ENCODE measurements at regions not wholly inside any gene's neighbourhood (a gene's known extent, or its start where the extent isn't known, plus 50 kb on each side); places are given as distances from the start of the nearest gene placed in this dataset.

- TF ChIP-seq CTCF (IDR thresholded peaks at IDR 0.05) = no peak
- TF ChIP-seq POLR2A (IDR thresholded peaks at IDR 0.05) = no peak
- no peak for TF ChIP-seq POLR2AphosphoS5 (IDR thresholded peaks at IDR 0.05)
- TF ChIP-seq EP300 (IDR thresholded peaks at IDR 0.05) = no peak
Measured at GRCh38 chr3:84586427-84586826, 372.4 kb upstream of the CADM2 start.

Data from gastroesophageal sphincter (tissue), 3 donors.